GM21515 (cell line): ENCODE measurements at regions not wholly inside any gene's neighbourhood (a gene's known extent, or its start where the extent isn't known, plus 50 kb on each side); places are given as distances from the start of the nearest gene placed in this dataset.
A peak's percentile ranks its signal among the peaks of the same experiment; 100 is the strongest.

Experiments
- ATAC-seq: cut with Tn5 transposase; IDR thresholded peaks from one replicate; pipeline ENCODE4 v1.9.1; 2021; ENCODE audit not compliant: unreplicated experiment

- no peak for ATAC-seq
Measured at GRCh38 chr4:14853176-14853943, 148.9 kb upstream of the CPEB2 start.

GRCh38 chr4:14855719-14856061, 146.6 kb upstream of the CPEB2 start:
- ATAC-seq: peak; percentile 14

GRCh38 chr4:14856062-14856933, 146.0 kb upstream of the CPEB2 start:
- peak; percentile 97 for ATAC-seq

- no peak for ATAC-seq
Measured at GRCh38 chr4:14856934-14857235, 145.4 kb upstream of the CPEB2 start.

GRCh38 chr4:14857475-14857874, 144.8 kb upstream of the CPEB2 start:
- no peak for ATAC-seq

- no peak for ATAC-seq
Measured at GRCh38 chr4:14857981-14858380, 144.3 kb upstream of the CPEB2 start.

- no peak for ATAC-seq
Measured at GRCh38 chr4:14862891-14863290, 139.4 kb upstream of the CPEB2 start.

GRCh38 chr4:14863418-14864364, 138.6 kb upstream of the CPEB2 start:
- no peak for ATAC-seq

- no peak for ATAC-seq
Measured at GRCh38 chr4:14864365-14865030, 137.8 kb upstream of the CPEB2 start.

- no peak for ATAC-seq
Measured at GRCh38 chr4:14865031-14865366, 137.3 kb upstream of the CPEB2 start.

- no peak for ATAC-seq
Measured at GRCh38 chr4:14865804-14866203, 136.5 kb upstream of the CPEB2 start.

- ATAC-seq: no peak
Measured at GRCh38 chr4:14867847-14868246, 134.4 kb upstream of the CPEB2 start.

- no peak for ATAC-seq
Measured at GRCh38 chr4:14868426-14869395, 133.6 kb upstream of the CPEB2 start.

GRCh38 chr4:14871676-14872430, 130.4 kb upstream of the CPEB2 start:
- no peak for ATAC-seq

- peak; percentile 53 for ATAC-seq
Measured at GRCh38 chr4:14874990-14875389, 127.3 kb upstream of the CPEB2 start.

GRCh38 chr4:14877246-14878225, 124.7 kb upstream of the CPEB2 start:
- peak; percentile 46 for ATAC-seq

GRCh38 chr4:14878681-14879080, 123.6 kb upstream of the CPEB2 start:
- no peak for ATAC-seq

GRCh38 chr4:14879683-14880082, 122.6 kb upstream of the CPEB2 start:
- ATAC-seq: no peak
